ENCODE measurements at regions not wholly inside any gene's neighbourhood (a gene's known extent, or its start where the extent isn't known, plus 50 kb on each side); places are given as distances from the start of the nearest gene placed in this dataset.

DNA sequence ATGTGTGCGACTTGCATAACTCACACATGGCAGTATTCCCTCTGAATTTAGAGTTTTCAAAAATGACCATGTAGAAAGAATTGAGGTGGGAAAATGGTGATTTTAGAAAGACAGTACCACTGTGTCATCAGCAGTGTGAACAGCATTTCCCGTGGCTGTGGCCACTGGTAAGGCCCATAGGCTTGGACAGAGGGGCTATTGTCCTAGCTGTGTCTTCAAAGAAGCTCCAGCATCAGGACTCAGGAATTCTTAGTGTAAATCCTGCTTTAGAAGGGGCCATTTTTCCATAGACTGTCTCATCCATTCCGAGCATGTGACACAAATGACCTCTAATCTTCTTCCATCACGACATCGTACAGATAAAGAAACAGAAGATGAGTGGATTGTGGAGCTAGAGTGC, 119.3 kb upstream of the BACE2 start:
- no peak for DNase-seq

DNA sequence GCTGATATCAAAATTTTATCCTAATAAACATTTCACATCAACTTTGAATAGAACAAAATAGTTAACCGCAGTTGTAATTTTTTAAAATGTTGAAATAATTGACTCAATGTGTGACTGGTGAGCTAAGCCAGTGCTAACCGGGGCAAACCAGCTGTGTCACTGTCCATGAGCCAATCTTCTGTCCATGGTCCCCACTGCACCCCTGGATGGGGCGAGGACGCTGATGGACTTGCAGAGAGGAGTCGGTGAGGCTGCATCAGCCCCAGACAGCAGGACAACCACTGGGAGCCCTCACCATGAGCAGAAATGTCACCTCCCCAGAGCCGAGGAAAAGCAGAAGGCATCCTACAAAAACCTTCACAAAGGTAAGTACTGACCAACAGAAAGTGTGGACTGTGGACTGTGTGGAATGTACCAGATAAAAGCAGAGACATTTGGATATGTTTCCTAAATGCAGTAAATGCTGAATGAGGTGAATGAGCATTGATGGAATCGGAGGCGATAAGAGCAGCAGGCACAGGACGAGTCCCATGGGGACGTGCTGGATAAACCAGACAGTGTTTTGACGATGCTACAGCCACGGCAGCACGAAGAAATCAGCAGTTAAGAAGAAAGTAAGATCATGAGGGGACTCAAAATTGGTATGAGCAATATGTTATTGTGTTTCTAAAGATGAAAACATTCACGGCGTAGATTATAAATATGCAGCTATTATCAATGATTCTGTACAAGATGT, 115.0 kb upstream of the BACE2 start:
- no peak for DNase-seq

DNA sequence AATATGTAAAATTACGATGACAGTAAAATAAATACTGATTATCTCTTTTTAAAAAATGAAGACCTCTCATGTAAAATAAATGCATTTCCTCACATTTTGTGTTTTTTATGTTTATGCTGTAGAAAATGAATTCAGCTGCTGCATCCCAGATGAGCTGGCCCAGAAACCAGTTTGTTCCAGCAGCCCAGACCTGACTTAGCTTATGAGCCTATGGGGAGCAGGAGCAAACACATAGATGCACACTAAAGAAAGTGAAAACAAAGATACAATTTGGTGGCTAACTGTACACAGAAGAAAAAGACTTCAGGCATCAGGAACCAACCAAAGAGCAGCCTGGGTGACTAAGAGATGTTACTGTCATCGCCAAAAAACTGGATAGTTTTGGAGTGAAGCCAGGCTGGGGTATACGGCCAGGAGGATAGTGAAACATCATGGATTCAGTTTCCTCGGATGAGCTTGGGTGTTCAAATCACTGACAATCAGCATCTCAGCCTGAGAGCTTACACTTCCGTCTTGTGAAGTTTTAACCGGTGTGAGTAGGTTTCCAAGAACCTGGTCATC, 113.9 kb upstream of the BACE2 start:
- DNase-seq, result no peak

- no peak for DNase-seq
Observed at GRCh38 chr21:41055266-41055665, 112.7 kb upstream of the BACE2 start.

GRCh38 chr21:41059871-41060270, 108.1 kb upstream of the BACE2 start:
- no peak for DNase-seq

- DNase-seq, result no peak
Observed at GRCh38 chr21:41061701-41062100, 106.3 kb upstream of the BACE2 start.

DNA sequence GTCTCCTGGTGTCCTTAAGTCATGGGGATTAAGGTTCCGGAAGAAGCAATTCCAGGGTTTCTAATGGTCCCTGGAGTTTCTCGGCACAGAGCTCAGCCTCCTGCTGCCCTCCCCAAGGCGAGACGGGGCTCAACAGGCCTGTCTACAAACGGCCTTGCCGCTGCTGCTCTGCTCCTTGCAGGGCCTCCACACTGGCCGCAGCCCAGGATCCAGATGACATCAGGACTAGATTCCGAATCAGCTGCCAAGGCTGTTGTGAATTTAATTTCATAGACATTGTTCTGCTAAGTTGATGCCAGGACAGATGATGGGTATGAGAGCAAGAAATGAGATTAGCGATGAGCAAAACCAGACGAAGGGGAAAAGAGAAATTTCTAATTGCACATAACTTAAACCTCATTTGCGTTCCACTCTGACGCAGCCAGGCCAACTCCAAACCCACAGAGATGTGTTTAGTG, 103.6 kb upstream of the BACE2 start:
- no peak for DNase-seq

- DNase-seq, result no peak
Observed at GRCh38 chr21:41064951-41065350, 103.0 kb upstream of the BACE2 start.

DNA sequence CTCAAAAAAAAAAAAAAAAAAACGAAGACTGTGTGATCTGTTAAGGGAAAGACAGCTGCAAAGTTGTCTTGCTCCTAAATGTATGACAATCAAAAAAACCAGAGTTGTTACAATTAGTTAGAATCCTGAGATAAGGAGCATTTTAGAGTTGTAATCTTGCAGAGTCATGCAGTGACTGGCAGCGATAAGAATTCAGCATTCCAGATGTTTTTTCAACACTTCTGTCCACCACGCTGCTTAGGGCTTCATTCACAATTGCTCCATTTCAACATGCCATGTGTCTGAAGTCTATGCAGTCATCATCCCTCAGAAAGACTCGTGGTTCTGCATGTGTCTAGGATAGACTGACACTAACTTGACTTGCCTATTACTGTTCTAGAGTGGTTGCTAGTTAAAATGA, 102.4 kb upstream of the BACE2 start:
- DNase-seq, result no peak

DNA sequence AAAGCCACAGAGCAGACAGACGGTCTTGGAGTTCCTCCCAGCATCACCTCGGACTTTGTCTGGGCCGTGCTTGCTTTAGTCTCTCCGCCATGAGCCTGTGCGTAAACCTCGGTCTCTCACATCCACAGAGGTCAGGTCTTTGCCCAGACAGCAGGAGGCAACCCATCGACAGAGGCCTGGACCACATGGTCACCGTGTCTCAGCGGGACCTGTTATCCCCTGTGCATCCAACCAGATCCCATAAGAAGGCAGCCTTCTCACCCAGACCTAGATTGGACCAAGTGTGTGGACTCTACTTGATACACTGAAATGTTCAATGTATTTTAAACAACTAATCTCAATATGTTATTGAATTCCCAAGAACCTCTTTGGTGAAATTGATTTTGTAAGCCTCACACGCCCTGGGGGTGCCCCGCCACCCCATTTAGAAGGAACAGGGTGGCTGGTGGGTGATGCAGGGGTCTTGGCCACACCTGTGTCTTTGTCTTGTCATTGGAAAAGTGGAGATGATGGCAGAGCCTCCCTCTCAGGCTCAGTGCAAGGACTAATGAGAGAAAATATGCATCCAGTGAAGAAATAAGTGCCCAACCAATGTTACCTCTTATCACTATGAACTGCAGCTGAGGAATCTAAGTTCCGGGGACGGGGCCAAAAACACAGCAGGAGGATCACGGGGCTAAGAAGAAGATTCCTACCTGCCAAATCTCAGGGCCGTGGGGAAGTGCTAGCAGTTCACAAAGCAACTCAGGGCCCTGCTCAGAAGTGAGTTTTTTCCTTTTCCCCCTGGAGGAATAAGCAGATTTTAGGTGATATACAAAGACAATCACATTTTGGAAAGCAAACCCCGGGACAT, 101.6 kb upstream of the BACE2 start:
- no peak for DNase-seq

DNA sequence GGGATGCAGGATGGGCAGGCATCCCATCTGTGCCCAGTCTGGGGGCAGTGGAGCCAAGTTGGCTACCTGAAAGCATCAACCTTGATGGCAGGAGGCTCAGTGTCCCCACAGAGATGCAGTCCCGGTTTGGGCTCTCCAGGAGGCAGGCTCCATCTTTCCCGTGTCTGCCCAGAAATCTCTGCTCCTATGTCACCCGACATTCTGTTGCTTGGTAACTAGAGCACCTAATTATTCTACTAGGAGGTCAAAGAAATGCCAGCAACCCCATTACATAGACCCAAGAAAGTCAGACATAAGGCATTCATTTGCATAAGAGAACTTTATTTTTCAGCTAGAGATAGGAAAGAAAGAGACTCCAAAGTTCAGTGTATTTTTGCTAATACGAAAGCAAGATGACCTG, 100.3 kb upstream of the BACE2 start:
- DNase-seq, result no peak

- DNase-seq, result no peak
Observed at GRCh38 chr21:41068496-41068895, 99.5 kb upstream of the BACE2 start.

GRCh38 chr21:41068967-41069642, 98.9 kb upstream of the BACE2 start:
- DNase-seq, result peak; percentile 25

DNA sequence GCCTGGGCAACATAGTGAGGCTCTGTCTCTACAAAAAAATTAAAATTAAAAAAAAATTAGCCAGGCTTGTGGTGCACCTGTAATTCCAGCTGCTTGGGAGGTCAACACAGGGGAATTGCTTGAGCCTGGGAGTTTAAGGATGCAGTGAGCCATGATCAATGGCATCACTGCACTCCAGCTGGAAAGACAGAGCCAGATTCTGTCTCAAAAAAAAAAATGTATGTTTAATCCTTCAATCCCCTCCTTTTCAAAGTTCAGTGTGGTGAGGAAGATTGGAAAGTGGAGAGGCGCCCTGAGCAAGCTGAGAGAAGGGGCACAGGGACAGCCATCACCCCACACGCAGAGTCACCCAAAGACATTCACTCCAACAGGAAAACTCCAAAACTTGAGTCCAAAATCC, 97.7 kb upstream of the BACE2 start:
- DNase-seq, result no peak

GRCh38 chr21:41071258-41072171, 96.4 kb upstream of the BACE2 start:
- no peak for DNase-seq

DNA sequence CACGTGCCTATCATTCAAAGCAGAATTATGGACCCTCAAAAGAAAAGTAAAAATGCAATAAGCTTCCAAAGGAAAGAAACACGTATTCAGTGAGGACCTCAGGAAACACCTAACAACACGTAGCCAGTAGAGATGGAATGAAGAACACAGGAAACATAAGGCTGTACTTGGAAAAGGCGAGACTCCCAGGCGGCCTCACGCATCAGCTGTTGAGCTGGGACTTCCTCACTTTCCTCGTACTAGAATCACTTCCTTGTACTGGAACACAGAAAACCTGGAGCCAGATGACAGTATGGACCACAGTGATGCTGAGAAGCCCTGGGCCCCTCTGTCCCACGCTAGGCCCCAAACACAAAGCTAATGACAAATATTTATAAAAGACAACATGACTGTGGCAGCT, 94.4 kb upstream of the BACE2 start:
- no peak for DNase-seq

- DNase-seq, result no peak
Observed at GRCh38 chr21:41074396-41075184, 93.4 kb upstream of the BACE2 start.

GRCh38 chr21:41075656-41076055, 92.3 kb upstream of the BACE2 start:
- DNase-seq, result no peak

- DNase-seq, result no peak
Observed at GRCh38 chr21:41076064-41076463, 91.9 kb upstream of the BACE2 start.

DNA sequence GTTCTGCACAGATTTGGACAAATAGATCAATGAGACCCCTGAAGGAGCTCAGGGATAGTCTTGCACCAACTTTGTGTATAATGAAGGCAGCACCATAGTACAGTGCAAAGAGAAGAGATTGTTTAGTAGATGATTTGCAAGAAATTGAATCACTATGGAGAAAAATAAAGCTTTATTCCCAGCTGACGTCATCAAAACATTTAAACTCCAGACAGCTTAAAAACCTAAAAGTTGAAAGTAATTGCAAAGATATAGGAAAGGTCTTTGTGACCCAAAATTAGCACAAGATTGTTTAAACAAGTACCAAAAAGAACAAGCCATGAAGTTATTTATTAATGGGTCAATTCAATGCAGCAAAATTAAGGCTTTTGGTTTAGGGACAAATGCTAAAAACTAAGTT, 88.8 kb upstream of the BACE2 start:
- no peak for DNase-seq

DNA sequence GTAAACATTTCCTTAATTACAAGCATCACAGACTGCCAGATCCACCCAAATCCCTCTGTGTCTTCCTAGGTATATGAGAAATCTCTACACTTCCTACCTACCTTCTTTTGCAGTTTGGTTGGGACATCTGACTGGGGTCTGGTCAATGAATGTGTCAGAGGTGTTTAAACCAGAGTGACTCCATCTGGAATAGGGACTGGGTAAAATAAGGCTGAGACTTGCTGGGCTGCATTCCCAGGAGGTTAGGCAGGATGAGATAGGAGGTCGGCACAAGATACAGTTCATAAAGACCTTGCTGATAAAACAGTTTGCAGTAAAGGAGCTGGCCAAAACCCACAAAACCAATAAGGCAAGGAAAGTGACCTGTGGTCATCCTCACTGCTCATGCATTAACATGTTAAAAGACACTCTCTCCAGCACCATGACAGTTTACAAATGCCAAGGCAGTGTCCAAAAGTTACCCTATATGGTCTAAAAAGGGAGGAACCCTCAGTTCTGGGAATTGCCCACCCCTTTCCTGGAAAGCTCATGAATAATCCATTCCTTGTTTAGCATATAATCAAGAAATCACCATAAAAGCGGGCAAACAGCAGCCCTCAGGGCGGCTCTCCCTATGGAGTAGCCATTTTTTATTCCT, 87.4 kb upstream of the BACE2 start:
- DNase-seq, result no peak

Measured in effector CD4-positive, alpha-beta T cell (primary cell).